ENCODE measurements at regions not wholly inside any gene's neighbourhood (a gene's known extent, or its start where the extent isn't known, plus 50 kb on each side); places are given as distances from the start of the nearest gene placed in this dataset.

DNA sequence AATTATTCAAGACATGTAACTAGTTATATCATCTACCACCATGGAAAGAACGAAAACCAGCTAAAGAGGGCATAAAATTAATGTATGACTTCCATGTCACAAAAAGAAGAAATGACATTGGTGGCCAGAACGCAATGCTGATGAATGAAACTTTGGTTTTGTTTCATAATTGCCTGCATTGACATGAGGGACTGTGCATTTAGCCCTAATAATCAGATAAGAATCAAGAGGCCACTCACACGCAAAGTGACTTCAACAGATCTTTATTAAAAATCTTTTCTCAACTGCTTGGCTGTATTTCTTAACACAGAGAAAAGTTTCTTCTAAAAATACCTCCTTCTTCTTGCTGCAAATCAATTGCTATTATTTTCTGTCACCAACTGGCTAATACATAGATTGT lies 184.7 kb upstream of the RUNX1 start:
- DNase-seq: no peak

DNA sequence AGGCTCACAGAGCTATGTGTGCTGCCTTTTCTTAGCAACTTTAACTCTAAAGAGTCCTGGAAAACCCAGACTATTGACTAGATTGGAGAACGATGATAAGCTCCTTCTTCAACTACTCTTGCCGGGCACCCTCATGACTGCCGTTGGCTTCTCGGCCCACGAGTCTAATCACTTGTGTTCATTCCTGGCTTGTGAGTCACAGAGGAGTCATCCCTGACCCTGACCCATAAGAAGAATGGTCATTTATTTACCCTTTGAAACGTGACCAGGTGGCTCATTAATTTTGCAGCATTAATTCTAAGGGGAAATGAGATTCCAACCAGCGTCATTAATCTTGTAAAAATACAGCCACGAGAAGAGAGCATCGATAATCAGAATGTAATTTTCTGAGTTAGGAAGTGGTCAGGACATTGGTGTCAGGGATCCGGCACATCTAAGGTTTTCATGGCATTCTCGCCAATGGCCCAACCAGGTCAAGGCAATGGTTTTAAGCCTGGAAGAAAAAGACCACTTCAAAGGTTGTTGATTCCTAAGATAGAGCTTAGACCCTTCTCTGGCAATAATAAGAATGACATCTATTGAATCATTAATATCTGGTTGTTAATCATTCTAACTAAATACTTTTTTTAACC lies 183.6 kb upstream of the RUNX1 start:
- DNase-seq: no peak

DNA sequence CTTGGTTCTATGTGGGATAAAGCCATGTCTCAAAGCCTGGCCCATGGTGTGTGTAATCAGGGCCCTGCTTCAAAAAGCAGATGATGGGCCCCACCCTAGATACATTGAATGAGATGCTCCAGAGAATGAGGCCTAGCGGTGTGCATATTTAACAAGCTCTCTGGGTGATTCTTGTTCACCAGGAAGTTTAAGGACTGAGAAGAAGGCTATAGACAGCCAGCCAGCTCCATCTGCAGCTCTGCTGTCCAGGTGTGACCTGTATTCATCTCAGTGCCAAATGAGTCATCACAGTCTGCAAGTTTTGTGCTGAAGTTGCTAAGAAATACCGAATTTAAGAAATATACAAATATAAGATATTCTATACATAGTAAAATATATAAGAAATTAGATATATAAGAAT lies 182.0 kb upstream of the RUNX1 start:
- DNase-seq: no peak

DNA sequence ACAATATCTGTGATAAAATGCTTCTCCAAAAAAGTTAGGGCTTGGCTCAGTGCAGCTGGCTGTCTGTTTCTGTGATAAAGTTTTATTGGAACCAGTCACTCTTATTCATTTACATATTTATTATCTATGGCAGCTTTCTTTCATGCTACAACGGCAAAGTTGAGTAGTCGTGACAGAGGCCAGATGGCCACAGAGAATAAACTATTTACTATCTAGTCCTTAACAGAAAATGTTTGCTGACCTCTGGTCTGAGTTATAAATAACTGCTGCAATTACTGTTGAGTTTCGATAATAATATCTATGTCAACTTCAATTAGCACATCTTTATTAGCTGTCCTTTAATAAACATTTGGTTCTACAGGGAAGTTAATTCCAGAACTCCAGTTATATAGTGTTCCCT lies 180.2 kb upstream of the RUNX1 start:
- no peak for DNase-seq

DNA sequence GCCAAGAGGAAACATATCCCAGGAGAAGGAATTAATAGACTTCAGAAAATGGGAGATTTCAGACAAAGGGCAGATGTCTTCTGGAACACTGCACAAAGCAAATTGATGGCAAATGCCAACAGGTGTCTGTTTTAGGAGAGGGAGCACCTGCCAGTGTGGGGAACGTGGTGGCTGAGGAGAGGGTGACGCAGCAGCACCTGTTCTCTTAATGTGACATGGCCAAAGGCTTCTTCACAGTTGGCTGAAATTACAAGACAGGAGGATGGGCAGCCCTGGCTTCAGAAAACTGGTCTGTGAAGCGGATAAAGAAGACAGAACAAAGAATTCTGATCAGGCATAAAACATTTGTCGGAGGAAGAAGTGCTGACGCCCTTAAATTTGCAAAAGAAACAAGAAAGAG lies 178.7 kb upstream of the RUNX1 start:
- DNase-seq: no peak

DNA sequence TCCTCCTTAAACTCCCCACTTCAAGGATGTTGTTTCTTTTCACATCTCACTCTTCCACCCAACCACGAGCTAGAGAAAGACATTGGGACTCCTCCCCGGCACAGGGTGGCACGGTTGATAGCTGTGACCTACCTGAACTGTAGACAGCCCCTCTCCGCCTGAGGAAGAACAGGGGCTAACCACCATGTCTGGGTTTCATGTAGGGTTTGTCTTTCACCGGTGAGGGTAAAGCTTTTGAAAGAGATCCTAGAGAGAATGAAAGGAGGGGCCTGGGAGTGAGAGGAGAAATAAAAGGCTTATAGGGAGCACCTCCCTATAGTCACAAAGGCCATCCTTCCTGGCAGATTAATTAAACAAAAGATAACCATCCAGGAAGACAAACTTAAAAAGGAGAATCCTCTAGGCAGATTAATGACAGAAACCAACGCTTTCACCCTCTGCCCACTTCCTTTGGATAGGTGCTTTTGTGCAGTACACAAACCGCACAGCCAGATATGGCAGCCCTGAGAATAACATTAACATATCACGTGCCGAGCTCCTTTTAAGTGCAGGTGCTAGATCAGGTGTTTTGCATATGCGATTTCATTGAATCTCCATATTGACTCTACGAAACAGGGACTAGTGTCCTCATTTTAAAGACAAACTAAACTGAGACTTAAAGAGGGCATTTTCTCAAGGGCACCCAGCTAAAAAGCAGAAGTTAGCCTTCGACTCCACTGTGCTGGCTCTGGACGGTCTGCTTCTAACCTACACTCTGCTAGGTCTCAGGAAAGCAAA lies 178.1 kb upstream of the RUNX1 start:
- DNase-seq: peak; percentile 19

DNA sequence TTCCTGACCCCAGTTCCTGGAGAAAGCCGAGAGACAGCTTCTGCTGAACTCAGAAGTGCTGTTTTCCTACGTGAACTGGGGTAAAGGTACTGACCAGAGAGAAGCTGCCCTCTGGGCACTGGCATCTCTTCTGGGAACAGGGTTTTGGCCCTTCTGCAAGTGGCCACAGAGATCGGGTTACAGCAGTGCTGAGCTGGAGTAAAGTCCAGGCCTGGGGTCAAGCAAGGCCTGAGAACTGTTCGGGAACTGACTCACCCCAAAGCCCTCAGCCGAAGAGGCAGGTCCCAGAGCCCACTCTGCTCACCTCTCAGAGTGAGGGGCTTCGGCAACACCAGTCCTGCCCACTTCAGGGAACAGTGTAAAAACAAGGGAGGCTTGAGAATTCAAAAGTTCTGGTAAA lies 177.2 kb upstream of the RUNX1 start:
- no peak for DNase-seq

DNA sequence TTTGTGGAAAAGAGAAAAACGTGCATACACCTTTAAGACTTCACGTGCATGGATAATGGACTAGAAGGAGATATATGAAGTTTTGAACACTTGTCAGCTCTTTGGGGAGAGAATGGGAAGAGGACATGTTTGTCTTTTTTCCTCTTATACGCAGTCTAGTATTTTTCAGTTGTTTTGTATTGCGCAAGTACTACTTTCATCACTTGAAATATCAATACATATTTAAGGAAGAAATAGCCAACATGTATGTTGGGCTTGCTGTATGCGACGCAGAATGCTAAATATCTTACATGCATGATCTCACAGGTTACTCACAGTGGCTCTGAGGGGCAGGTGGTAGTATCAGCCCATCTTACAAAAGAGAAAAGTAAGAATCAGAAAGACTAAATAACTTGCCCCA lies 176.5 kb upstream of the RUNX1 start:
- no peak for DNase-seq

DNA sequence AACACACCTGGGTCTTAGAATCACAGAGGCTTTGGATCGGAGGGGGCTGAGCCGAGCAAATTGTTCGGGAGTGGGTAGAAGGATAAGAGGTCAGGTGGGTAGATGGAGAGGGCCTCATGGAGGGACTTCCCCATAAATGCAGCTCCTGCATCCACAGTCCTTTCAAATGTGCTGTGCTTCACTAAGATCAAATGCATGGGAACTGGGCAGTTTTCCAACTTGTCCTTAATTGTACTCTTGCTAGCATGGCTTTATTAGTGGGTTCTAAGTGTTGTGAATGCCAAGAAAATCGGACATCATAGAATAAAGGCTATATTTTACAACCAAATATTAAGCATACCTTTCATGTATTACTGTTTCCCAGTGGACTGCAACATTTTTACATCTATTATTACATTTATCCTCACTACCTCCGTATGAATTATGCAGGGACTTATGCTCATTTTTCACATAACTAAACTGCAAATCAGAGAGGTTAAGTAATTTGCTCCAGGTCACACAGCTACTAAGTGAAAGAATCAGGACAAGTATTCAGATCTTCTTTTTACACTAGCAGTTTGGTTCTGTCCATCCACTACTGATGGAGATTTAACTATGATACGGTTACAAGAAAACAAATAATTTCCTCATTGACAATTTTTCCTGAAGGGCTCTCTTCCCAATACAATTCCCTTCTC lies 174.5 kb upstream of the RUNX1 start:
- DNase-seq: no peak

DNA sequence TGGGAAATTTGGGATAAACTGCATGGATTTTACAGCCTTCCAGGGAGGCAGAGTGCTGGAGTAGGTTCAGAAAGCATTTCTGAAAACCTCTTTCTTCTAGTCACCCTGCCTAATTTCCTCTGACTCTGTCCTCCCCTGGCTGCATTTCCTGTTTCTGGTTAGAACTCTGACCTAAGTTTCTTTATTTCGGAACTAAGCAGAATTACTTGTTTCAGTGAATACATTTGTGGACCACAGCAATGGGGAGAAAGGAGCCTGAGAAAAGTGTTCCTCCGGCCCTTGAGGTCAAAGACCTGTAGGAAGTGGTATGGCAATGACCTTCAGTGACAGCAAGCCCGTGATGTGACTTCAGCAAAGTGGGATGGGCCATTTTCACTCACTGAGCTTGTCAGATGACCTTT lies 173.4 kb upstream of the RUNX1 start:
- no peak for DNase-seq

DNA sequence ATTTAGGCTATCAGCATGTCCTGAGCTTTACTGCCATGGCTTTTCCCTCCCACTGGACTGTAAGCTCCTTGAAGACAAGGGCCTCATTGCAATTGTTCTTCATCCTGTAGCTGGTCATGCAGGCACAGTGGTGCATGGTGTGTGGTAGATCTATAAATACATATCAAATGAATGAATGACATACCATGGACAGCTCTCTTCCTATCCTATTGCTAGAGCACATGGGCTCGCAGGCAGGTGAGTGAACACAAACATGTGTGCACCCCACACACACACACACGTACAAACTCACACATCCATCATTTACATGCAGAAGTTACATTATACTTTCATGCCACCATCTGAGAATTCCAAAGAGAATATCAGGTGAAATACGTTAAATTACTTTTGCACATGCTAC lies 172.9 kb upstream of the RUNX1 start:
- DNase-seq: no peak

DNA sequence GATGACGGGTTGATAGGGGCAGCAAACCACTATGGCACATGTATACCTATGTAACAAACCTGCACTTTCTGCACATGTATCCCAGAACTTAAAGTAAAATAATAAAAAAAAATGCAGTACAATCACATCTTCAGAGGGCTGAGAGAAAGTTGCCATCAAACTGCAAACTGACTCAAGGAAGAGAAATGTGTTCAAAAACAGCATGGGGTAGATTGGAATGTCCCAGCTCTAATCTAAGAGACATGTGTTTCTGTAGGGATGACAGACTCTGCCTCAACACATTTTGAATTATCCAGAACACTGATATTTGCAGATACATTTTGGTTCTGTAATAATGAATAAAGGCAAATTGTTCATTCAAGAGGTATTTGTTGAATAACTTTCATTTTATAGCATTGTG lies 171.2 kb upstream of the RUNX1 start:
- no peak for DNase-seq

DNA sequence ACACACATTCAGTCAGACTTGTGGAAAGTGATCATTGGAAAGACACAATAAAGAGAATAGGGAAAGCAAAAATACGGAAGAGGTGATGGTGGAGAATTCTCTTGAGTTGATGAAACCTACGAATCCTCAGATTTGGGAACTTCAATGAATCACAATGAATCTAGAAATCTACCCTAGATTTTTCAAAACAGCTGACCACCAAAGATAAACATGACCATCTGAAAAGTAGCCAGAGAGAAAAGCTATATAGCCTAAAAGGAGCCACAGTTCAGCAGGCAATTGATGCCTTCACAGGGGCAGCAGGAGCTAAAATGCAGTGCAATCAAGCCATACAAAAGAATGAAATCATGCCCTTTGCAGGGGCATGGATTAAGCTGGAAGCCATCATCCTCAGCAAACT lies 170.6 kb upstream of the RUNX1 start:
- no peak for DNase-seq

DNA sequence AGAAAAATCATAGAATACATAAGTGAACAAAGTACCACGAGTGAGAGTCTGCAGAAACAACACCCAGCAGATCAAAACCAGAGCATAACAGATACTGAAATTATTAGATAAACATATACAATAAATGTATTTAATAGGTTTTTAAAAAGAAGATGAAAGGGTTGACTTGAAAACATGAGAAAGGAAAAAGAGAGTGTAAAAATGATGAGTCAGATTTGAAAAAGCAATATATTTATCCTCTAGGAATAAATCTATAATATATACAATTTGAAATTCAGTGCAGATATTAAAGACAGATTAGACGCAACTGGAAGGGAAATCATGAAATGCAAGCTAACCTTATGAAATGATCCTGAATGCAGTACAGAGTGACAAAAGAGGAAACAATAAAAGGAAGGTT lies 170.2 kb upstream of the RUNX1 start:
- DNase-seq: no peak

DNA sequence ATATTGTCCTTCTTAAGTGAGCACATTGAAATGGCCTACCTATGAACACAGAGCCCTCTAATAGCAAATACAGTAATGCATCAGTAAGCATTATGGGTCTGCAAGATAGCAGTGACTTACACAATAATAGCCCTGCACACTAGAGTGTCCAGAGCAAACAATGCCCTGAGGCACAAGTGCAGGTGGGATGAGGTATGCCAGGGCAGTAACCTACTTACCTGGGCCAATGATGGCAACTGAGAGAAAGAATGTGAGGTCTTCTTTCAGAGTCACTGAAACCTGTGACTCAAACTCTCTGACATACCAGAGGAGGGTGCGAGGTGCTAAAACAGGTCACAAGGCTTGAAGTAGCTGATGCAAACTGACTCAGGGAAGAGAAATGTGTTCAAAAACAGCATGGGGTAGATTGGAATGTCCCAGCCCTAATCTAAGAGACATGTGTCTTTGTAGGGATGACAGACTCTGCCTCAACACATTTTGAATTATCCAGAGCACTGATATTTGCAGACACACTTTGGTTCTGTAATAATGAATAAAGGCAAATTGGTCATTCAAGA lies 168.5 kb upstream of the RUNX1 start:
- DNase-seq: peak; percentile 10

DNA sequence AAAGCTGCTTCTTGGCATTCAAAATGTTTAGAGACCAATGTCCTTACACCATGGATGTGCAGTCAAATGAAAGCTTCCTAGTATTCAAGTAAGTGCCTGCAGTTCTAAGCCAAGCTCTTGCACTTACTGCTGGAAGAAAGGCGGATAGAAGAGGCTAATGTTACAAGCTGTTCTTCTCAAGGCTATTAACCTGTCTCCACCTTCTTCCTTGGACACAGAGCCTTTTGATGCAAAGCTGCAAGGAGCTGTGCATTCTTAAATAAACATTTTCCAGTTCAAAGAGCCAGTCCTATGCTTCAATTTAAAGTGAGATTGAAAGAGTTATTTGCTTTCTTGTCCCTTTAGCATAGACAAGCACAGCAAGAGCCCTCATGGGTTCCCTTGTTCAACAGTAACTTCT lies 167.9 kb upstream of the RUNX1 start:
- no peak for DNase-seq

DNA sequence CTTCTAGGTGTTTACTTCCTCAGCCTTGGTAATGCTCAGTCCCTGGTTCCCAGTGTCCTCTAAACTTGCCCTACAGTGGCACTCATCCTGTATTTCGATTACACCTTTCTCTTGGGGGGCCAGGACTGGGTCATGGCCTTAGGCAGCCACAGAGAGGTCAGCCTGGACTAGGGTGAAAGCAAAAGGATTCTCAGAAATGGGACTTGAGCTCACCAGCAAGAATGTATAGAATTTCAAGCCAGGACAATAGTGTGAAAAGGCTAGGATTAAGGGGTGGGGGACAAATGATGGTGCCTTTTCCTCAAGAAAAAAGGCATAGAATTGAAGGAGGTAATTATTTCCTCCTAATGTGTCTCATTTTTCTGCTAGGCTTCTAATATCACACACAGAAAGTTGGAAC lies 166.8 kb upstream of the RUNX1 start:
- no peak for DNase-seq

DNA sequence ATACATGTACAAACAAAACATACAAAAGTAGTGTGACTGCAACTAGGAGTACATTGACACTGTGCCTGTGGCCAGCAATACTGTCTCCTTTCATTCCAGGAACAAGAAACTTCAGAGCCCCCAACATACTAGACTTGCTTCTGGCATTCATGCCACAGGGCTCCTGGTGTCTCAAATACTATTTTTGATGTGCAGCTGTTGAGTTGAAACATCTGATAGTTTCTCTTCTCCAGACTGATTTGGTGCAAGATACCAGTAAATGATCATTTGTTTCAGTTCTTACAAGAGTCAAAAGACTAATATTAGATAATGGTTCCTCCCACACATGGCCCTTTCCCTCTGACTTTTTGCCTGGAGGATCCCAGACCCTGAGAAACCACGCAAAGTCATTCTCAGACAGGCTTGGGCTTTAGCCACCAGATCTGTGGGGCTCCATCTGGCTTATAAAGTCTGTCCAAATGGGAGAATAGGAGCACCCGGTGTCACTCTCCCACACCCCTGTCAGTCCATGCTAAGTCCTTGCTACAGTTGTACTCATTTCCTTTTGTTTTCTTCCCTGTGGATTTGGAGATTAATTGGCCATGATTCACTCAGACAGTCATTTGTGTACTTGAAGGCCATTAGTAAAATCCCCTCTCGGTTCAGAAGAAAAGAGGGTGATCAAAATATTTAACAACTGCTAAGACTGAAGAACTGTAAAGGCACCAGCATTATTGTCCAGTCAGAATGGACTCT lies 163.5 kb upstream of the RUNX1 start:
- DNase-seq: no peak

DNA sequence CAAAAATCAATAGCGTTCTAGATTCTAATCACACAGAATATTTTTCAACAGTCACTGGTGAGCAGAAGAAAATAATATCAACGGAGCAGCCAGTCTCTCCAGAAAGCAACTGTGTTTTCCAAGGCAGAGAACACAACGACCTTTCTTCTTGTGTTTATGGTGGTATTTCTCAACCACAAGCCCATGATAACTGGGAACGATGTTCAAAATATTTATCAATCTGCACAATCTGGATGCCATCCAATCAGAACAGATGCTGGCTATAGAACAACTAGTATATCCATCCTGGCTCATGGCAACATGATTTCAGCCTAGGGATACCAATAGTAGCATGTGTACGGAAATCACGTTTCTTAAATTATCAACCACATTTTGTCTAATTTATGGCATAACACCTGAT lies 162.7 kb upstream of the RUNX1 start:
- DNase-seq: no peak

DNA sequence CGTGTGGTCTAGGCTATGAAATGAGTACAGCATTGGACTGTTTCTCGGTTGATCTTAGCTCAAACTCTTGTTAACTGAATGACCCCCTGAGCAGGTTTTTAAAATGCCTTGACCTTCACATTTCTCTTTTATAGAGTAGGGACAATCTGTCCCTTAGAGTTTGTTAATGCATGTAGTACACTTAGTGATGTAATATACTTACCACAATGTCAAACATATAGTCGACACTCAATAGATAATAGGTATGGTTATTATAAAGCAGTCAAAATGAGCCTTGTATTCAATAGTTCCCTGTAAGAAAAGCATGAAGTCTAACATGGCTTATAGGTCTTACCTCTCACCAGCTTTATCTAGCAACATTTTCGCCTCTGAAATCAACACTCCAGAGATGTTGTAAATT lies 161.0 kb upstream of the RUNX1 start:
- DNase-seq: no peak

DNA sequence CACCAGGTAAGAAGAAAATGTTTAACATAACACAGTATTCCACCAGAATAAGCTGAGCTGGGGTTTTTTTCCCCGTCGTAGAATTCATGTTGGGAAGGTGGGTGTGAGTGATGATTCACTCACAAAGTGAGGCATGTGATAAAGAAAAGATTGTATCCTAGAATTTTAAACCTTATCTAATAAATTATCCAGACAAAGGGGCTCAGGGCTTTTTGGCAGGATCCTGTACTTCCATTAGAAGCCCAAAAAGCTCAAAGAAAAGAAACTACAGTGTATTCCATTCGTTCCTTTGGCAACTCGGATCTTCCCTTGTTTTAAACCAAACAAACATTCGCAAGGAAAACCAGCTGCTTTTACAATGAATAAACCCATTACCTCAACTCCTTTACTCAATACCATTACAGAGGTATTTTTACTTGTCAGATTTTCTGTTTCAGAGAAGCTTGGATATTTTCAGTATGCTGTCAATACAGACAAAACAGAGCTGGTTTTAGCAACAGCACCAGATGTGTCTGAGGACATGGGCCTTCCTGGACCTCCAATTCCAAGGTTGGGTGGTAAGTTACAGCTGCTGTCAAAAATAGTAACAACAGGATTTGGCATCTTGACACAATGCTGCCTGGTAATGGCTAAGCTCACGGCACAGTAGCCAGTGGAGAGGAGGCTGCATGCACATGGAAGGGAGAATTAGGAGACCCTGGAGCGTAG lies 159.9 kb upstream of the RUNX1 start:
- DNase-seq: no peak

DNA sequence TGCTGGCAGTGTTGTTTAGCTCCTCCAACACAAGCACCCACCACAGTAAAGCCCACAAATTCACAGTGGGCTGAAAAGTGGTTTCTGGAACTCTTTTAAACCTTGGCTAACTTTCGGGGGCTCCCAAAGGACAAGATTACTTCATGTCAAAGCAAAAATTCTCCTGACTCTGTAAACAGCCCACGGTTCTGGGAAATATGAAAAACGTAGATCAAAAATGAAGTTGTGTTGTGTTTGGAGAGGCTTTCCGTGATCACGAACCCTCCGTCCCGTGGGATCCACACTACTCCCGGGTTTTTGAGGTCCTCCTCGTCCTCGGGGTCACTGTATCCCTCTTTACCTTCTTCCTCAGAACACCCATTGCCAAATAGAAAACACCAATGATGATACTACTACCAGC lies 159.0 kb upstream of the RUNX1 start:
- no peak for DNase-seq

DNA sequence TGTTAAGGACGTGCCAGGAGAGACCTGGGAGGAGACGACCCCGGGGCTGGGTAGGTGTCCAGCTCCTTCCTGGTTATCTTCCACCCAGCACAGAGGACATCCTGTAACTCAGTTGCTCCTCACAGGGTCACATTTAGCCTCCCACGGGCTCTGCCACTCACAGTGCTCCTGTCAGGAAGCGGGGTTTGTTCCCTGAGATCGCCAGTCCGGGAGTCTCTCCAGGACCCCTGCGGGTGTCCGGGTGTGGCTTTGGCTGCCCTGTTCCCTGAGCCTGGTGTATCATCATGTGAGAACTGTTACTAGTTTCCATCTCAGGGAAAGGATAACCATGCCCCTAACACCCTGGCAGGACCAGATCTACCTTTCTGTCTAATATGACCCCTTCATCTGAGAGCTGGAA lies 158.2 kb upstream of the RUNX1 start:
- DNase-seq: no peak
